HG02678 (cell line): ENCODE measurements at regions not wholly inside any gene's neighbourhood (a gene's known extent, or its start where the extent isn't known, plus 50 kb on each side); places are given as distances from the start of the nearest gene placed in this dataset.

Experiments
- ATAC-seq: cut with Tn5 transposase; IDR thresholded peaks from one replicate; pipeline ENCODE4 v1.9.1; 2021; ENCODE audit warnings: mild to moderate bottlenecking, moderate library complexity; ENCODE audit not compliant: unreplicated experiment

DNA sequence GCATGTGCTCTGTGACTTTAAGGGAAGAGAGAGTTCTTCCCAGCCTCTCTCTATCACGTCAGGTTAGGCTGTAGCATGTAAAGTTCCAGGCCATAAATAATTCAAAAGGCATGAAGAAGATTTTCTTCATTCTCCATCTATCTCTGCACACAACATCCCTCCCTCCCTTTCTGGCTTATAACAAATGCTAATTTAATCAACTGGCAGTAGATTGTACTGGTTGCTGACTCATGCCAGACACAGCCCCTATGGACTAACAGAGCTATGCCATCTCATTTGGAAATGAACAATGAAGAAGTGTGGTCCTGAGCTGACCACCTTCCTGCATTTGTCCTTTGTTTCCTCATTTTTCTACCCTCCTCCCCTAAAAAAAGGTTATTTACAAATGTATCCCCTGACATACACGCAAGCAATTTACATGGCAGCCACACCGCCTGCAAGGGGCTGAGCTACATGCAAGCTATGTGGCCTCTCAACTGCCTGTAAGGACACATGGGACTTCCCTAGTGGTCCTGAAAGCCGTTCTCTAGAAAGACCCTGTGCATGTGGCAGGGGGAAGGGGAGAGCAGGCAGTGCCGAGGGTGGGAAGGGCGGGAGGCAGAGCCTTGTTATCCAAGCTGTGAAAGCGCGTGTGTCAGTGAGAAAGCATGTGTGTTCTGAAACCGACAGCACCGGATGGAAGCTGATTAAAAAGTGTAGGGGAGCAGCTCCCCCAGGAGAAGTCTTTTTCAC is 90.9 kb upstream of the KLF7 start:
- ATAC-seq, result no peak

DNA sequence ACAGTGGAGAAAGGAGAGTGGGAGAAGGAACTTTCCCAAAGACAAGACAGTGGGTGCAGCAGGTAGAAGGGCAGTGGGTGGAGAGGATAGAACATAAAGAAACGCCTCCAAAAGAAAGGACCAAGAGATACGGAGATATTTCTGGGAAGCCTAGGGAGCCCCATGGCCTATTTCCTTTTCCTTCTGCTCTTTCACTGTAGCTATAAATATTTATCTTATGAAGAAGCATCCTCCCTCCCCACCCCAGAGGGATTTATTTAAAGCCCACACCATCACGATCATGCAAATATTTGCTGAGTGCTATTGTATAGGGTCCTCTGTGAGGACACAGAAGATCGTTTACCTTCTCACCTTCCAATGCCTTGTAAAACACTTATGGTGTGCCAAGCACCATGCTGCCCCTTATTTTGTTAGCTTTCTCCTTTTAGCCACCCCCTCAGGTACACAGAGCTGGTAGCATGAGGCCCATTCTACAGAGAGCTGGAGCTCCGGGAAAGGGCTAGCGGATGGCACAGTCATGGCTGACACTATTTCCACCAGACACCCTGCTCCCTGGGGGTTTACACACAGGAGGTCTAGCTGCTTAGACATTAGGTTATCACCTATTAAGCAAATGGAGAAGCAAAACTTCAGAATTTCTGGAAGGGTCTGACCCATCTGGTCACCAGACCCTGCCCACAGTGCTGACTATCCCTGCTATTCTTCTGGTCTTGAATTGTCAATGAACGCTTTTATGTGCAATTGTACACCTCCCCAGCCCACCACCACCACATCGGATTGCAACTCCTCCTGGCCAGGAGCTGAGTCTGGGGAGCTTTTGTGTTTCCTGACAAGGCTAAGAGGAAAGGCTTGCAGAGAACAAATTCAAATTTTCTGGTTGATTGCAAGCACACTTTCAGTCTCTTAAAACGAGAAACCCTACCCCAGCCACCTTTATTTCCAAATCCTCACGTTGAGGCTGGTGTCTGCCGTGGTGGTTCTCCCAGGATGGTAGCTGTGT is 91.8 kb upstream of the KLF7 start:
- ATAC-seq, result no peak

DNA sequence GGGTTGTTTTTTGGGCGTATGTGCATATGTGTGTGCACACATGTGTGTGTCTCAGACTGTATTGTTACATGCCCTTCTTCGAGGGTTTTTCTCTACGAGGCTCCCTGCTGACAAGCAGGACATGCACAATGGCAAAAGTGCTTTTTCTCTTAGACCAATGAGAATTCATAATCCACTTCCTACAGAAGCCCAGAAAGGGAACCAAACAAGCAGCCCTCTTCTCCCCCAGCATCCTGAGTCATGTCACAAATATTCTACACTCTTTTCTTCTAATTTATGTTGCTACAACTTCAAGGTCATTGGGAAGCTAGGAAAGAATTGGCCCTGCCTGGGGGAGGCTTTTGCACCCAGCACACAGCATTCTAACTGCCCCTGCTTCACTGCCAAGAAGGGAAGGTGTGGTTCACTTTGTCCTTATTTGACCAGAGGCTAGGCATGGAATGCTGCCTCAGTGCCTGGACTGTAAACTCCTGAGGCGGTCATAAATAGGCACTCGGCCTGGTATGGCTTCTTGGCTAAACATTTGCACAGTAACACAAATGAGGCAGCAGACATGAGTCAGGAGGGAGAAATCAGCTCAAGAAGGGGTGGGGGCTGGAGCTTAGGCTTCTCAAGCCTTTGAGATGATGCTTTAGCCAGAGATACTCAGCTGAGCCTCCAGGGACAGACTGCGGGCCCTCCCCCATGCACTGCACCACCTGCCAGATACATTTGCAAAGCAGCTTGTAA is 92.7 kb upstream of the KLF7 start:
- peak; percentile 43 for ATAC-seq

DNA sequence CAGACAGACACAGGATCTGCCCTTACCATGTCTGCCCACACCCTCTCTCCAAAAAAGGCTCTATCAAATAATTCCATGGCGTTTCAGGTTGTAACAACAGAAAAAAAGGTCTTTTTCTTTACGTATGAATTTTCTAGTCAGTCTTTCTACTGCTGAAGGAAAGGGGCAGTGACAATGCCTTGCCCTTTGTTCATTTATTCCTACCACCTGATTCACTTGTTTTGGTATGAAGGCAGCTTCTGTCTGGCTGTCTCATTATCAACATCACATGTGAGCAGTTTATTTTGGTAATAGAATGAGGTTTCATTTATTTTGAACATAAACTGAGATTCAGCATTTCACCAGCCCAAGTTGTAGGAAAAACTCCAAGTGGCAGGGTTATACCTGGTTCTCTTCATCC is 94.3 kb upstream of the KLF7 start:
- no peak for ATAC-seq

DNA sequence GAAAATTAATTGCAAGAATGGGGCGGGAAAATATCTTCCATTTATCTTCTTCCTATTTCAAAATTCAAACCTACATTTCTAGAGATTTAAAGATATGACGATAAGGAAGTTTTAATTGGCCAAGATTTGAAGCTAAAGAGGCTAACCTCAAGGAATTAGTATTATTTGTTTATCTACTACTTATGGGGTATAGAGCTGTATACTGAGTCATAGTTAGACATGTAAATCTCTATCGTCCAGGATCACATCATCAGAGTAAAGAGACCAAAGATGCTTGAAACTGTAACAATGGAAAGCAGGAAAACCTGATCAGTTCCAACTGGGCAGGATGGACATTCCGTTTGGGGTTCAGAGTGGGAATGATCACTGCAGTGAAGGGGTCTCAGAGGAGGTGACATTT is 95.2 kb upstream of the KLF7 start:
- no peak for ATAC-seq

GRCh38 chr2:207264310-207264709 is 98.6 kb upstream of the KLF7 start:
- no peak for ATAC-seq

- no peak for ATAC-seq
Measured at GRCh38 chr2:207265332-207265731, 99.6 kb upstream of the KLF7 start.

GRCh38 chr2:207265869-207266268 is 100.1 kb upstream of the KLF7 start:
- ATAC-seq, result no peak

GRCh38 chr2:207266648-207267047 is 100.9 kb upstream of the KLF7 start:
- no peak for ATAC-seq

- no peak for ATAC-seq
Measured at GRCh38 chr2:207269038-207269437, 103.3 kb upstream of the KLF7 start.

GRCh38 chr2:207274530-207275189 is 108.9 kb upstream of the KLF7 start:
- no peak for ATAC-seq

DNA sequence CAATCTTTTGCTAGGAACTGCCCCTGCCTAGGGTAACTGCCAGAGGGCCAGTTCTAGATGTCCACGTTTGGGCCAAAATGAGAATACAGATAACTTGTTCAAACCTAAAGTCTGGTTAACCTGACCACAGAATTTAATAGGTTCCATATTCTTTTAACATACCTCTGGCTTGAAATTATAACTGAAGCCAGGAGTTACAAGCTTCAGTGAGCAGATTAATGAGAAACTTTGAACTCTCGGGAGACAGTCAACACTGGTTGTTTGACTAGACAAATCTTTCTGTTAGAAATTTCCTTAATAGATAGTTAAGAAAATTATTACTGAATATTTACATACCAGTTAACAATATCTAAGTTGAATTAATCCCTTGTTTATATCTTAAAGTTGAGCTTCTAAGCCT is 110.0 kb upstream of the KLF7 start:
- ATAC-seq, result peak; percentile 46

- no peak for ATAC-seq
Measured at GRCh38 chr2:207276248-207276647, 110.5 kb upstream of the KLF7 start.

DNA sequence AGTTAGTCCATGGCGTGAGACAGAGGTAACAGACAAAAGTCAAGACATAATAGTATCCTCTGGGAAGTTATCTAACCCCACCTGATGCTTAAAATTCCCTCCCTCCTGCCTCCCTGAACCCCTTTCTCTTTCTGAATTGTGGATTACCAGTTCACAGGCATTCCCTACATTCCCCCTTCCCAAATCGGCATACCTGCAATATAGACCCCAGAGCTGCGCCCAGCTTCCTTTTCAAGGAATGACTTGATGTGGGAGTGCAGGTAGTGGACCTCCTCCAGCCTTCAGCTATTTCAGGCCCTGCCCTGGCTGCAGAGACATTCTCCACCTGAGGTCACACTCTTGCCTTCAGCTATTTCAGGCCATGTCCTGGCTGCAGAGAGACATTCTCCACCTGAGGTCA is 111.1 kb upstream of the KLF7 start:
- no peak for ATAC-seq

DNA sequence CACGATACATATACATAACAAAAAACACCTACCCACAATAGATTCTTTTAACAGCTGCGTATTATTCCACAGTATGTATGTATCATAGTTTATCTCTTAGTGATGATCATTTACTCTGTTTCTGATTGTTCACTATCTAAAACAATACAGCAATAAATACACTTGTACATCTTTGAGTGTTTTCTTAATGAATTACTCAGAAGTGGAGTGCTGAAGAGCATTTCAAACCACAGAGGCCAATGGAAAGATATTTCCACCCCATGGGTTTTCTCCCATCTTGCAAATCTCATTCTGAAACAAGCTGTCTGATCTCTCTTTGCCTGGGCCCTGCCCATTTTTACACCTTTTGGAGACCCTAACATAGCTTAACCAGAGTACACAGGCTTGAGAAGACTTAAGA is 113.8 kb upstream of the KLF7 start:
- no peak for ATAC-seq

DNA sequence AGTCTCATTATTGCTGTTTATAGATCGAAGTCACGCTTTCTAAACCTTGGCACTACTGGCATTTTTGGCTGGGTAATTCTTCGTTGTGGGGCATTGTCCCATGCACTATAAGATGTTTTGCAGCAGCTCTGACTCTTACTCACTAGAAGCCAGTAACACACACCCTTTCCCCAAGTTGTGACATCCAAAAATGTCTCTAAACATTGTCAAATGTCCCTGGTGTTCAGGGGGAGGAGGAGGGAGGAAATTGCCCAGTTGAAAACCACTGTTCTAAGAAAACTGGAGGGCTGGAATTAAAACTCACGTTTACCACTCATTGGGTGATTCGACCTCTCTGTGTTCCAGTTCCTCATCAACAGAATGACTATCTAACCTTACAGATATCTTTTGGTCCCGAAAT is 115.7 kb upstream of the KLF7 start:
- no peak for ATAC-seq

DNA sequence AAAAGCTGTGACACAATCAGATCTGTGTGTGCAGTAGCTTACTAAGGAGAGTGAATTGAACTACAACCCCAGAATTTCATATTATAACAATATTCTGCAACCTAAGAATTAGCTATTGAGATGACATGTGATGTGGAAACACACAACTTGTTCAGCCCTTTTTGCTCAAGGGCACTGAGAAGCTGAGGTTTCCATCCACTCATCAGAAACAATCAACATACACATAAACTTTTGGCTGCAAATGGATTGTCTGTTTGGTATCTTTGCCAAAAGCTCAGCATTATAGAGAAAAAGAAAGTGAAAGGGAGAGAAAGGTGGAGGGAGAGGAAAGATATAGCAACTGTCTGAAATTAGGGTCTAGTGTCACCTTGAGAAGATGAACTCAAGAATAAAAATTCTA is 117.2 kb upstream of the KLF7 start:
- peak; percentile 31 for ATAC-seq

DNA sequence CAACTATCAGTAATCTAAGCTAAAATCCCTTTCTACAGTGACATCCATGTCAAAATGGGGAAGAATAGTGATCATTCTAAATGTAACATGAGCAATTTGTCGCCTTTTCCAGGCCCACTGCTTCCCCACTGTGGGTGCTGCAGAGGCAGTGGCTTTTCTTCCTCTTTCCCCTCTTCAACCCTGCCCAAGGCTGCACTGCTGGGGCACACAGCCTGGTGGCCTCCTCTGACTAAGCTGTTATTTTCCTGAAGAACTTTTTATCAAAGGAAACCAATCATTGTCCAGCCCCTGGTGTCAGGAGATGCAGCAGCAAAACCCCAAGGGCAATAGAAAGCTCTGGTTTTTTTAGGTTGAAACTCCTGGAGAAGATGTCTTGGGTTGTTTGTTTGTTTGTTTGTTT is 117.6 kb upstream of the KLF7 start:
- peak; percentile 43 for ATAC-seq

DNA sequence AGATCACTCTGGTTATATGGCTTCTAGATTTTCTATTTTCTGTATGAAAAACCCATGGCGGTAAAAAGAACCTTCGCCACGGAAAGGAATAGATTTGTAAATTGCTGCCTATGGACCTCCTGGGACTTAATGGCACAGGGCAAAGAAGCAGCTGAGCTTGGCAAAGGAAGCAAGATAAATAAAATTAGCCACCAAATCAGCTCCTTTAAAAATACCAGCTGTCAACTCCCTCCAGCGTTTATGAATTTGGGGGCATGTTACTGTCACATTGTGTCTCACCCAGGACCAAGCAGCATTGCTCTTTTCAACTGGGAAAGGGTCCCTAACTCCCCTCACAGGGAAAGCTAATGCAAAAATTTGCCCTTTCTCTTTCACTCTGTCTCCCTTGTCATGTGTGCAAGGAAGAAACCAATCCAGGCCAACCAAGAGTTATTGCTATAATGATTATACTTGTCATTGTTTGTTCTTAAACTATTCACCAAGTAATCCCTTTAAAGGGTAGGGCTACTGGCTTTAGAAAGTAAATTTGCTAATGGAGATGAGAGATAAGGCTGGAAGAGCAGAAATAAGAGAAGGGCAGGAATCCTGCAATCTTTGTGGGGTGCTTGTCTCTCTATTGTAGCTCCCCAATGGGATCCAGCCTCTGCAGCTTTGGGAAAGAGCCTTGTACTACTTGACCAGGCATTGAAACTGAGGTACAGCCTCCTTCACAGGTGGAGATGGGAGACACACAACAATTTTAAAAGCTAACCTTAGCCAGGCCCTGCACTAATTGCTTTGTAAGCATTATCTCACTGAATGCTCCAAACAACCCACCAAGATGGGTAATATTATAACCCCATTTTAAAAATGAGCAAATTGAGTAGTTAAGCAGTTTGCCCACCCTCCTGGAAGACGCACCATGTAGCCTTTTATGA is 119.1 kb upstream of the KLF7 start:
- ATAC-seq, result no peak

- peak; percentile 43 for ATAC-seq
Measured at GRCh38 chr2:207285473-207285815, 119.7 kb upstream of the KLF7 start.
